HepG2 (cell line): ENCODE measurements at regions not wholly inside any gene's neighbourhood (a gene's known extent, or its start where the extent isn't known, plus 50 kb on each side); places are given as distances from the start of the nearest gene placed in this dataset.

ENCODE experiments used
- ATAC-seq: fragments of 200-7000 bp; cut with Tn5 transposase; 3 replicates; pipeline ENCODE4 v1.9.1; 2020; ENCODE audit warnings: mild to moderate bottlenecking, moderate library complexity
- BruUV-seq: library from RNA; stranded (reverse); fragments of 400-500 nt; replicated peaks from 2 replicates; lab custom pipeline; 2021; lab: Mats Ljungman, UMichigan
- CTCF ChIA-PET: fragments of 300-600 bp; formaldehyde crosslinking; extraction: SDS; loops from one replicate; lab custom pipeline; 2021; ENCODE audit warnings: low total read pairs, inconsistent platforms, low intra/inter-chr PET ratio; lab: Yijun Ruan, JAX
- POLR2A ChIA-PET: fragments of 350-600 bp; sonication (Branson Sonifier 250); formaldehyde crosslinking; loops from one replicate; lab custom pipeline; 2020; ENCODE audit warnings: antibody characterized with exemption, inconsistent platforms; lab: Yijun Ruan, JAX
- DNase-seq: peaks from one replicate; pipeline ENCODE4 v3.0.0-alpha.2; 2015; ENCODE audit warnings: low spot score
- FAIRE-seq: peaks from 3 replicates; lab custom pipeline; 2011; peaks lifted over from hg19 to GRCh38; lab: Jason Lieb, UNC
- H2AFZ ChIP-seq: one replicate; pipeline ENCODE4 v1.6.1; 2011; ENCODE audit warnings: low read length, inconsistent platforms
- H3K27ac ChIP-seq: fragments of 300-600 bp; 3 replicates; pipeline ENCODE4 v1.8.0; 2011; ENCODE audit warnings: mixed run types, mild to moderate bottlenecking, mixed read lengths, low read length, inconsistent platforms; ENCODE audit not compliant: insufficient read depth; ENCODE audit errors: extremely low read length
- H3K27me3 ChIP-seq, 2 experiments: fragments of 200-600 bp in 1 of 2; 2 replicates in 1 of 2; 3 replicates in 1 of 2; pipeline versions ENCODE4 v1.6.0 to v1.8.0; 2011; ENCODE audit warnings: low read length in 2 of 2, mild to moderate bottlenecking in 2 of 2, moderate library complexity in 2 of 2, inconsistent platforms in 1 of 2; ENCODE audit not compliant: insufficient read depth in 2 of 2, control insufficient read depth in 1 of 2
- H3K36me3 ChIP-seq, 2 experiments: fragments of 200-600 bp in 1 of 2; replicated peaks in 1 of 2; 2 replicates in 1 of 2; 3 replicates in 1 of 2; pipeline versions ENCODE4 v1.5.1 to v1.8.0; 2011; ENCODE audit warnings: low read length in 2 of 2, inconsistent platforms in 1 of 2; ENCODE audit not compliant: insufficient read depth in 2 of 2, control insufficient read depth in 1 of 2
- H3K4me1 ChIP-seq: 2 replicates; pipeline ENCODE4 v1.5.1; 2012; ENCODE audit warnings: low read length, inconsistent platforms; ENCODE audit not compliant: insufficient read depth
- H3K4me2 ChIP-seq: 2 replicates; pipeline ENCODE4 v1.6.0; 2011; ENCODE audit warnings: low read depth, low read length, inconsistent platforms
- H3K4me3 ChIP-seq, 3 experiments: fragments of 200-600 bp in 1 of 3; sonication (generic), shearing (Covaris generic) in 1 of 3; replicated peaks in 1 of 3; 2 replicates each; pipeline ENCODE4 v1.5.1; 2011 to 2016; ENCODE audit warnings: low read length in 3 of 3, inconsistent platforms in 2 of 3, low read depth in 2 of 3, mild to moderate bottlenecking in 2 of 3, control low read depth in 1 of 3, mixed read lengths in 1 of 3; ENCODE audit not compliant: insufficient read depth in 1 of 3
- H3K79me2 ChIP-seq: one replicate; pipeline ENCODE4 v1.6.1; 2011; ENCODE audit warnings: low read length, inconsistent platforms; ENCODE audit not compliant: insufficient read depth
- H3K9ac ChIP-seq: 2 replicates; pipeline ENCODE4 v1.6.0; 2011; ENCODE audit warnings: mild to moderate bottlenecking, low read depth, low read length, inconsistent platforms; ENCODE audit not compliant: insufficient read depth
- H3K9me3 ChIP-seq: 2 replicates; pipeline ENCODE4 v1.5.1; 2012; ENCODE audit warnings: mild to moderate bottlenecking, low read length
- H4K20me1 ChIP-seq: 2 replicates; pipeline ENCODE4 v1.6.0; 2011; ENCODE audit warnings: inconsistent platforms, mild to moderate bottlenecking, low read length, moderate library complexity; ENCODE audit not compliant: insufficient read depth
- HDAC2 ChIP-seq: sonication (generic); formaldehyde crosslinking; IDR thresholded peaks from 2 replicates; pipeline ENCODE4 v1.4.0; 2020; ENCODE audit warnings: missing genetic modification reagents
- JUND ChIP-seq: sonication (generic); formaldehyde crosslinking; IDR thresholded peaks from 2 replicates; pipeline ENCODE4 v1.8.0; 2022; ENCODE audit warnings: mild to moderate bottlenecking, missing genetic modification reagents
- PATZ1 ChIP-seq: sonication (generic); formaldehyde crosslinking; IDR thresholded peaks from 2 replicates; pipeline ENCODE4 v1.4.0; 2020; ENCODE audit warnings: missing genetic modification reagents
- PTBP1 ChIP-seq: fragments of 200-400 bp; formaldehyde crosslinking; IDR thresholded peaks from 2 replicates; pipeline ENCODE4 v1.6.1; 2018; ENCODE audit warnings: low read length, low read depth; ENCODE audit not compliant: poor library complexity, severe bottlenecking
- SOX5 ChIP-seq: IDR thresholded peaks from 2 replicates; pipeline ENCODE4 v1.6.1; 2016; ENCODE audit warnings: borderline replicate concordance
- ZBTB3 ChIP-seq: sonication (generic); formaldehyde crosslinking; IDR thresholded peaks from 2 replicates; pipeline ENCODE4 v1.4.0; 2020; ENCODE audit warnings: low read depth, mild to moderate bottlenecking, moderate library complexity, missing genetic modification reagents, borderline replicate concordance
- ZBTB4 ChIP-seq: sonication (generic); formaldehyde crosslinking; IDR thresholded peaks from 2 replicates; pipeline ENCODE4 v1.4.0; 2020; ENCODE audit warnings: missing genetic modification reagents, mild to moderate bottlenecking, borderline replicate concordance
- ZGPAT ChIP-seq: IDR thresholded peaks from 2 replicates; pipeline ENCODE4 v1.6.1; 2016; ENCODE audit warnings: mild to moderate bottlenecking
- ZMYM4 ChIP-seq: sonication (generic); formaldehyde crosslinking; IDR thresholded peaks from 2 replicates; pipeline ENCODE4 v1.8.1; 2023; ENCODE audit warnings: mild to moderate bottlenecking, missing genetic modification reagents
- ZNF543 ChIP-seq: sonication (generic); formaldehyde crosslinking; IDR thresholded peaks from 2 replicates; pipeline ENCODE4 v1.4.0; 2020; ENCODE audit warnings: mild to moderate bottlenecking, missing genetic modification reagents
- ZSCAN25 ChIP-seq: sonication (generic); formaldehyde crosslinking; IDR thresholded peaks from 2 replicates; pipeline ENCODE4 v1.8.0; 2022; ENCODE audit warnings: mild to moderate bottlenecking, missing genetic modification reagents
- WGBS: methylation state at CpG from one replicate; pipeline ENCODE4 v1.1.6; 2017; ENCODE audit warnings: low lambda C conversion rate; 5-methylcytosine and 5-hydroxymethylcytosine counted together
- in situ Hi-C: cut with HindIII; loops from 2 replicates; pipeline ENCODE4 v1.10.0; 2017; ENCODE audit warnings: low pct_unique_long_range_greater_than_20kb; ENCODE audit not compliant: extremely low pct_ligation_motif_present
- intact Hi-C: fragments of 100-400 bp; cut with micrococcal nuclease; formaldehyde crosslinking; loops from one replicate; pipeline ENCODE4 v1.10.0; 2022; ENCODE audit not compliant: unreplicated experiment

GRCh38 chr3:112744825-112745566, 101.7 kb downstream of the CD200R1L start:
- no peak overlapping the region for H2AFZ ChIP-seq
- in situ Hi-C loops (no loop called here), intact Hi-C loops (no loop called here)
- no peaks in the 10 kb centered on the region for H4K20me1 ChIP-seq
- ATAC-seq (no peak), DNase-seq (no peak), FAIRE-seq (no peak)
- no peaks in the 10 kb centered on the region for H3K79me2 ChIP-seq
- BruUV-seq: no TSS peak
- no peaks in the 10 kb centered on the region for H3K36me3 ChIP-seq
- H3K9me3 ChIP-seq: no peaks in the 10 kb centered on the region
- CTCF ChIA-PET: no interaction called here
- no peaks in the 10 kb centered on the region for H3K4me1 ChIP-seq
- H3K9ac ChIP-seq: no peak overlapping the region
- TF ChIP-seq HDAC2 (CRISPR knock-in tag) (no peak), ZBTB3 (no peak), JUND (no peak), ZGPAT (no peak)
- no peak overlapping the region for H3K4me3 ChIP-seq
- POLR2A ChIA-PET: no interaction called here
- H3K27me3 ChIP-seq: no peaks in the 10 kb centered on the region; a peak in 1 of 5 replicates
- WGBS: 5% methylated on average over 2 of the region's 2 CpGs
- H3K27ac ChIP-seq: no peak overlapping the region
- no peak overlapping the region for H3K4me2 ChIP-seq

- H3K79me2 ChIP-seq: no peaks in the 10 kb centered on the region
- H3K27ac ChIP-seq: no peak overlapping the region
- H3K4me1 ChIP-seq: no peaks in the 10 kb centered on the region
- ATAC-seq (no peak), FAIRE-seq (no peak), DNase-seq (no peak)
- no peaks in the 10 kb centered on the region; a peak in 1 of 5 replicates for H3K27me3 ChIP-seq
- no peak overlapping the region for H3K4me3 ChIP-seq
- intact Hi-C loops (no loop called here), in situ Hi-C loops (no loop called here)
- H4K20me1 ChIP-seq: no peaks in the 10 kb centered on the region
- H3K9me3 ChIP-seq: no peaks in the 10 kb centered on the region
- no peaks in the 10 kb centered on the region for H3K36me3 ChIP-seq
- BruUV-seq: no TSS peak
- WGBS: 6% methylated on average over 1 of the region's 1 CpG
- ChIA-PET POLR2A (no interaction called here), CTCF (no interaction called here)
- H3K4me2 ChIP-seq: no peak overlapping the region
- no peak overlapping the region for H3K9ac ChIP-seq
- H2AFZ ChIP-seq: no peak overlapping the region
- TF ChIP-seq ZMYM4 (CRISPR knock-in tag) (no peak), PATZ1 (no peak), SOX5 (CRISPR knock-in tag) (no peak), ZNF543 (CRISPR knock-in tag) (no peak), PTBP1 (no peak), ZBTB4 (CRISPR knock-in tag) (no peak), ZSCAN25 (CRISPR knock-in tag) (no peak)
Measured at GRCh38 chr3:112744106-112744505, 102.6 kb downstream of the CD200R1L start.
